Suprapubic skin (tissue), 4 donors: ENCODE measurements at regions not wholly inside any gene's neighbourhood (a gene's known extent, or its start where the extent isn't known, plus 50 kb on each side); places are given as distances from the start of the nearest gene placed in this dataset.
A peak's percentile ranks its signal among the peaks of the same experiment; 100 is the strongest.

ENCODE experiments used
- DNase-seq, 2 donors: peaks; one replicate each; pipeline ENCODE4 v3.0.0-alpha.2; 2019; ENCODE audit warnings: low spot score in 2 of 2
- H3K27ac ChIP-seq: fragments of 200-600 bp; sonication (generic); one replicate; pipeline ENCODE4 v1.5.1; 2019
- H3K27me3 ChIP-seq: fragments of 200-600 bp; sonication (generic); one replicate; pipeline ENCODE4 v1.5.1; 2019
- H3K36me3 ChIP-seq: fragments of 200-600 bp; sonication (generic); one replicate; pipeline ENCODE4 v1.5.1; 2019
- H3K4me1 ChIP-seq: fragments of 200-600 bp; sonication (generic); one replicate; pipeline ENCODE4 v1.5.1; 2019
- H3K4me3 ChIP-seq: fragments of 200-600 bp; sonication (generic); one replicate; pipeline ENCODE4 v1.5.1; 2019; ENCODE audit warnings: mild to moderate bottlenecking
- H3K9me3 ChIP-seq: fragments of 200-600 bp; sonication (generic); one replicate; pipeline ENCODE4 v1.5.1; 2019
- CTCF ChIP-seq, 2 donors: fragments of 200-600 bp in 1 of 2; fragments of 450-650 bp in 1 of 2; sonication (generic) in 1 of 2; IDR thresholded peaks; one replicate each; pipeline ENCODE4 v1.5.1; 2016 to 2019; ENCODE audit warnings: antibody characterized with exemption in 2 of 2, mild to moderate bottlenecking in 1 of 2, moderate library complexity in 1 of 2
- EP300 ChIP-seq: sonication (generic); formaldehyde crosslinking; IDR thresholded peaks from one replicate; pipeline ENCODE4 v1.6.1; 2017; ENCODE audit warnings: antibody characterized with exemption
- POLR2A ChIP-seq, 2 donors: fragments of 450-650 bp; IDR thresholded peaks; one replicate each; pipeline ENCODE4 v1.6.1; 2017; ENCODE audit warnings: antibody characterized with exemption in 2 of 2, mild to moderate bottlenecking in 2 of 2, moderate library complexity in 2 of 2
- POLR2AphosphoS5 ChIP-seq, 3 donors: sonication (generic); formaldehyde crosslinking; IDR thresholded peaks; one replicate each; pipeline ENCODE4 v1.6.1; 2017; ENCODE audit warnings: antibody characterized with exemption in 3 of 3
- WGBS: methylation state at CpG from one replicate; pipeline ENCODE4 v1.1.5; 2018; 5-methylcytosine and 5-hydroxymethylcytosine counted together

- no peaks in the 10 kb centered on the region for H3K9me3 ChIP-seq
- H3K27ac ChIP-seq = no peak overlapping the region
- 93% methylated on average over 13 of the region's 18 CpGs for WGBS
- peak; percentile 48 to 77 for DNase-seq
- H3K4me1 ChIP-seq = no peaks in the 10 kb centered on the region
- H3K36me3 ChIP-seq = no peaks in the 10 kb centered on the region
- H3K4me3 ChIP-seq = no peak overlapping the region
- H3K27me3 ChIP-seq = peaks cover 17% of the 10 kb centered on the region
- TF ChIP-seq POLR2AphosphoS5 (IDR thresholded peaks at IDR 0.05) (no peak), EP300 (no peak), POLR2A (IDR thresholded peaks at IDR 0.05) (no peak), CTCF (IDR thresholded peaks at IDR 0.05) (no peak)
These were observed 179.0 kb upstream of the CST7 start for GRCh38 chr20:24769878-24770627.

- Histone ChIP-seq H3K4me1 (no peaks in the 10 kb centered on the region), H3K27me3 (peaks cover 17% of the 10 kb centered on the region), H3K27ac (no peak overlapping the region), H3K4me3 (no peak overlapping the region), H3K9me3 (no peaks in the 10 kb centered on the region), H3K36me3 (no peaks in the 10 kb centered on the region)
- TF ChIP-seq POLR2AphosphoS5 (IDR thresholded peaks at IDR 0.05) = no peak
- TF ChIP-seq EP300 = no peak
- TF ChIP-seq CTCF (IDR thresholded peaks at IDR 0.05) = no peak
- no peak for TF ChIP-seq POLR2A (IDR thresholded peaks at IDR 0.05)
- peak; percentile 45 to 52 for DNase-seq
- 93% methylated on average over 17 of the region's 17 CpGs for WGBS
These were observed 178.2 kb upstream of the CST7 start for GRCh38 chr20:24770628-24771541.

- H3K4me3 ChIP-seq = no peak overlapping the region
- H3K4me1 ChIP-seq = no peaks in the 10 kb centered on the region
- no peak overlapping the region for H3K27ac ChIP-seq
- DNase-seq = peak; percentile 45 to 53
- no peaks in the 10 kb centered on the region for H3K36me3 ChIP-seq
- H3K27me3 ChIP-seq = peaks cover 19% of the 10 kb centered on the region
- 56% methylated on average over 7 of the region's 9 CpGs for WGBS
- no peaks in the 10 kb centered on the region for H3K9me3 ChIP-seq
- no peak for TF ChIP-seq POLR2A (IDR thresholded peaks at IDR 0.05)
- TF ChIP-seq EP300 = no peak
- TF ChIP-seq CTCF (IDR thresholded peaks at IDR 0.05) = no peak
- no peak for TF ChIP-seq POLR2AphosphoS5 (IDR thresholded peaks at IDR 0.05)
These were observed 177.5 kb upstream of the CST7 start for GRCh38 chr20:24771542-24772061.

- no peak overlapping the region for H3K4me3 ChIP-seq
- TF ChIP-seq EP300 (no peak), POLR2AphosphoS5 (IDR thresholded peaks at IDR 0.05) (no peak), POLR2A (IDR thresholded peaks at IDR 0.05) (no peak), CTCF (IDR thresholded peaks at IDR 0.05) (no peak)
- WGBS = 63% methylated on average over 10 of the region's 10 CpGs
- no peaks in the 10 kb centered on the region for H3K36me3 ChIP-seq
- no peaks in the 10 kb centered on the region for H3K9me3 ChIP-seq
- H3K27ac ChIP-seq = no peak overlapping the region
- peaks cover 26% of the 10 kb centered on the region for H3K27me3 ChIP-seq
- no peaks in the 10 kb centered on the region for H3K4me1 ChIP-seq
- DNase-seq = peak in 1 of 2 donors; percentile 41
These were observed 176.4 kb upstream of the CST7 start for GRCh38 chr20:24772667-24773066.

GRCh38 chr20:24773168-24773567 is 175.9 kb upstream of the CST7 start:
- H3K9me3 ChIP-seq = no peaks in the 10 kb centered on the region
- TF ChIP-seq POLR2AphosphoS5 (IDR thresholded peaks at IDR 0.05) = no peak
- TF ChIP-seq CTCF (IDR thresholded peaks at IDR 0.05) = no peak
- no peak for TF ChIP-seq EP300
- TF ChIP-seq POLR2A (IDR thresholded peaks at IDR 0.05) = no peak
- DNase-seq = peak in 1 of 2 donors; percentile 43
- H3K4me1 ChIP-seq = no peaks in the 10 kb centered on the region
- no peak overlapping the region for H3K4me3 ChIP-seq
- H3K36me3 ChIP-seq = no peaks in the 10 kb centered on the region
- WGBS = 57% methylated on average over 5 of the region's 5 CpGs
- peaks cover 26% of the 10 kb centered on the region for H3K27me3 ChIP-seq
- no peak overlapping the region for H3K27ac ChIP-seq
